ENCODE measurements at regions not wholly inside any gene's neighbourhood (a gene's known extent, or its start where the extent isn't known, plus 50 kb on each side); places are given as distances from the start of the nearest gene placed in this dataset.

GRCh38 chr1:217180443-217180842 lies 450.4 kb downstream of the GPATCH2 start:
- ATAC-seq (ENCODE audit: low FRiP score in 2 of 2), result no peak
- Histone ChIP-seq H3K4me3 (no peak overlapping the region), H3K27ac (no peak overlapping the region), H3K9me3 (no peaks in the 10 kb centered on the region), H3K27me3 (no peaks in the 10 kb centered on the region), H3K36me3 (no peaks in the 10 kb centered on the region), H3K4me1 (no peaks in the 10 kb centered on the region)
- WGBS, 2 donors, result 64 to 82% methylated on average over 4 of the region's 4 CpGs
- no peak for DNase-seq
- TF ChIP-seq POLR2A (IDR thresholded peaks at IDR 0.05), result no peak
- TF ChIP-seq POLR2AphosphoS5 (IDR thresholded peaks at IDR 0.05), result no peak
- TF ChIP-seq CTCF (IDR thresholded peaks at IDR 0.05), result no peak
- no peak for TF ChIP-seq EP300 (IDR thresholded peaks at IDR 0.05)

GRCh38 chr1:217164403-217164802 lies 441.2 kb upstream of the ESRRG start:
- WGBS, 2 donors, result 87 to 89% methylated on average over 4 of the region's 4 CpGs
- no peak overlapping the region for H3K4me3 ChIP-seq
- TF ChIP-seq POLR2AphosphoS5 (IDR thresholded peaks at IDR 0.05) (no peak), EP300 (IDR thresholded peaks at IDR 0.05) (no peak), CTCF (IDR thresholded peaks at IDR 0.05) (no peak), POLR2A (IDR thresholded peaks at IDR 0.05) (no peak)
- no peak overlapping the region for H3K27ac ChIP-seq
- H3K9me3 ChIP-seq, result no peaks in the 10 kb centered on the region
- H3K4me1 ChIP-seq, result no peaks in the 10 kb centered on the region
- ATAC-seq (ENCODE audit: low FRiP score in 2 of 2) (no peak), DNase-seq (no peak)
- no peaks in the 10 kb centered on the region for H3K36me3 ChIP-seq
- H3K27me3 ChIP-seq, result no peaks in the 10 kb centered on the region

- H3K27me3 ChIP-seq, result no peaks in the 10 kb centered on the region
- no peaks in the 10 kb centered on the region for H3K36me3 ChIP-seq
- TF ChIP-seq CTCF (IDR thresholded peaks at IDR 0.05), result no peak
- TF ChIP-seq POLR2A (IDR thresholded peaks at IDR 0.05), result no peak
- TF ChIP-seq EP300 (IDR thresholded peaks at IDR 0.05), result no peak
- no peak for TF ChIP-seq POLR2AphosphoS5 (IDR thresholded peaks at IDR 0.05)
- no peak overlapping the region for H3K4me3 ChIP-seq
- no peak for ATAC-seq (ENCODE audit: low FRiP score in 2 of 2)
- no peak overlapping the region for H3K27ac ChIP-seq
- 85 to 88% methylated on average over 4 of the region's 4 CpGs for WGBS, 2 donors
- H3K4me1 ChIP-seq, result no peaks in the 10 kb centered on the region
- no peak for DNase-seq
- H3K9me3 ChIP-seq, result peaks cover 0 to 2% (median 0%) of the 10 kb centered on the region in 4 donors
These were observed 430.1 kb upstream of the ESRRG start for GRCh38 chr1:217153361-217153760.

GRCh38 chr1:217150366-217150765 lies 427.1 kb upstream of the ESRRG start:
- DNase-seq, result no peak
- ATAC-seq (ENCODE audit: low FRiP score in 2 of 2), result no peak
- H3K4me1 ChIP-seq, result no peaks in the 10 kb centered on the region
- no peaks in the 10 kb centered on the region for H3K27me3 ChIP-seq
- H3K36me3 ChIP-seq, result no peaks in the 10 kb centered on the region
- peaks cover 0 to 4% (median 0%) of the 10 kb centered on the region in 4 donors for H3K9me3 ChIP-seq
- H3K4me3 ChIP-seq, result no peak overlapping the region
- no peak overlapping the region for H3K27ac ChIP-seq
- TF ChIP-seq POLR2A (IDR thresholded peaks at IDR 0.05), result no peak
- no peak for TF ChIP-seq POLR2AphosphoS5 (IDR thresholded peaks at IDR 0.05)
- no peak for TF ChIP-seq EP300 (IDR thresholded peaks at IDR 0.05)
- TF ChIP-seq CTCF (IDR thresholded peaks at IDR 0.05), result no peak

GRCh38 chr1:217149791-217150190 lies 426.6 kb upstream of the ESRRG start:
- Histone ChIP-seq H3K27ac (no peak overlapping the region), H3K4me1 (no peaks in the 10 kb centered on the region), H3K27me3 (no peaks in the 10 kb centered on the region), H3K36me3 (no peaks in the 10 kb centered on the region), H3K9me3 (peaks cover 0 to 4% (median 0%) of the 10 kb centered on the region in 4 donors), H3K4me3 (no peak overlapping the region)
- TF ChIP-seq POLR2A (IDR thresholded peaks at IDR 0.05) (no peak), POLR2AphosphoS5 (IDR thresholded peaks at IDR 0.05) (no peak), EP300 (IDR thresholded peaks at IDR 0.05) (no peak), CTCF (IDR thresholded peaks at IDR 0.05) (no peak)
- 52 to 68% methylated on average over 2 of the region's 2 CpGs for WGBS, 2 donors
- ATAC-seq (ENCODE audit: low FRiP score in 2 of 2) (no peak), DNase-seq (no peak)
